Transverse colon (tissue), 4 donors: ENCODE measurements at regions not wholly inside any gene's neighbourhood (a gene's known extent, or its start where the extent isn't known, plus 50 kb on each side); places are given as distances from the start of the nearest gene placed in this dataset.

ENCODE experiments used
- DNase-seq: peaks from one replicate; pipeline ENCODE4 v3.0.0-alpha.2; 2019
- H3K27ac ChIP-seq, 4 donors: fragments of 200-600 bp; sonication (generic); 2 replicates each; pipeline ENCODE4 v1.5.1; 2016 to 2018; ENCODE audit warnings: inconsistent platforms in 4 of 4
- H3K27me3 ChIP-seq: fragments of 200-600 bp; sonication (generic); 2 replicates; pipeline ENCODE4 v1.5.1; 2017; ENCODE audit warnings: inconsistent platforms
- H3K36me3 ChIP-seq, 4 donors: fragments of 200-600 bp; sonication (generic); 2 replicates each; pipeline ENCODE4 v1.5.1; 2017 to 2019; ENCODE audit warnings: inconsistent platforms in 4 of 4
- H3K4me1 ChIP-seq, 4 donors: fragments of 200-600 bp; sonication (generic); 2 replicates each; pipeline ENCODE4 v1.5.1; 2017 to 2020; ENCODE audit warnings: inconsistent platforms in 4 of 4
- H3K4me3 ChIP-seq, 4 donors: fragments of 200-600 bp; sonication (generic); 1 replicate in 1 of 4; 2 replicates in 3 of 4; pipeline versions ENCODE4 v1.5.1 to v1.6.1; 2017 to 2019; ENCODE audit warnings: inconsistent platforms in 4 of 4
- H3K9me3 ChIP-seq, 2 donors: fragments of 200-600 bp; sonication (generic); 2 replicates each; pipeline ENCODE4 v1.5.1; 2017 to 2019; ENCODE audit warnings: inconsistent platforms in 2 of 2
- EP300 ChIP-seq: sonication (generic); formaldehyde crosslinking; IDR thresholded peaks from one replicate; pipeline ENCODE4 v1.6.1; 2017; ENCODE audit warnings: antibody characterized with exemption, low read depth
- POLR2A ChIP-seq: fragments of 450-650 bp; IDR thresholded peaks from one replicate; pipeline ENCODE4 v1.6.1; 2016; ENCODE audit warnings: antibody characterized with exemption, mild to moderate bottlenecking, moderate library complexity
- POLR2AphosphoS5 ChIP-seq, 3 donors: sonication (generic); formaldehyde crosslinking; IDR thresholded peaks; one replicate each; pipeline ENCODE4 v1.6.1; 2016; ENCODE audit warnings: antibody characterized with exemption in 3 of 3
- WGBS, 2 donors: methylation state at CpG; one replicate each; pipeline ENCODE4 v1.1.5; 2018; ENCODE audit warnings: low coverage in 1 of 2; 5-methylcytosine and 5-hydroxymethylcytosine counted together
- in situ Hi-C, 4 donors: fragments of 200-750 bp; cut with MboI; loops; one replicate each; pipeline versions ENCODE4 v1.15.0 to v1.15.1; 2017; ENCODE audit warnings: low sequenced_read_pairs in 3 of 4, low pct_ligation_motif_present in 1 of 4, low pct_unique_long_range_greater_than_20kb in 1 of 4
- intact Hi-C: fragments of 100-400 bp; cut with DNase I; formaldehyde crosslinking; loops from one replicate; pipeline ENCODE4 v1.15.1; 2023; ENCODE audit warnings: low total_unique reads
- TF ChIP-seq, protein P1 (sequence below), 5 experiments: fragments of 200-600 bp in 3 of 5; fragments of 450-650 bp in 2 of 5; sonication (generic) in 3 of 5; IDR thresholded peaks; 1 replicate in 2 of 5; 2 replicates in 3 of 5; pipeline ENCODE4 v1.5.1; 2016 to 2017; ENCODE audit warnings: antibody characterized with exemption in 5 of 5, inconsistent platforms in 3 of 5, mild to moderate bottlenecking in 2 of 5, moderate library complexity in 1 of 5

DNA sequence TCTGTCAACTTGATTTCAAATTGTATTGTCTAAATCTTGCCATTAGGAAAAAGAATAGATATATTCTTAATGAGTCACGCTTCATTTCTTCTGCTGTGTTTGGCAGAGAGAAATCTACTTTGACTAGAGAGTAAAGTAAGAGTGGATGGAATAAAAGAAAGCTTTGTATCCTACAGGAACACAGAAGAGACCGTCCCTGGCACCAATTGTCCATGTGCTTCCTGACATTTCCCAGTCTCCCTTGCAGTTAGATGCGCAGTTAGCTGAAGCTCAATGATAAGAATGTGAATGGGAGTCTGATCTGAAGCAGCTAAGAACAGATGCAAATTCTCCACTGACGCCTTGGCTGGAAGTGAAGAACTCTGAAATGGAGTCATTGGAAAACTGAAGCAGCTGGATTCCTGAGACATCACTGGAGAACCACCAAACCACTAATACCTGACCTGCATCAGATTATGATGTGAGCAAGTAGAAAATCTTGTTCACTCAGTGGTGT is 528.2 kb upstream of the MARCKS start:
- 77 to 83% methylated on average over 4 of the region's 4 CpGs for WGBS, 2 donors
- intact Hi-C loops (no loop called here), in situ Hi-C loops (no loop called here)

DNA sequence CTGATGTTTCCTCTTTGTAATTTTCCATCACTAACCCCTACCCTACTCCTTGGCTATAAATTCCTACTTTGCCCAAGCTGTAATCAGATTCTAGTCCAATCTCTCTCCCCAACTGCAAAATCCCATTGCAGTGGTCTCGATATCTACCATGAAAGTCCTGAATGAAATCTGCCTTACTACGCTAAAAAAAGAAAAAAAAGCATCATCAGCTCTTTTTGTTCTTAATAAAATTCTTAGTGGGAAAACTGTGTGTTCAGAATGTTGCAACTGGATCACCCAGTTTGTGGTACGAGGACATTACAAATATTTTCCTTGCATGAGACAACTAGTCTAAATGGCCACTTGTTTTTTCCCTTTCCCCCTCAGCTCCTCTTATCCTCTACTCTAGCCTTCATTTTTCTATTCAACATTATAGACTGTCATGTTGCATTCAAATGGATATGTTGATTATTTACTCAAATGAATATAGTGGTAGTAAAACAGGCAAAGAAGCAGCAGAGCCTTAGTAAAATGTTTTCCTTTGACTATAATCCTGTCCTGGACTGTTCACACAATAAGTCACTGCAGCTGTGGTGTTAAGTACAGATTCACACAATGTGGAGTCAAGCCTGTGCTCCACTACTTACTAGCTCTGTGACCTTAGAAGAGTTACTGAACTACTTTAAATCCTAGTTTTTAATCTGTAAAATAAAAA is 527.1 kb upstream of the MARCKS start:
- H3K9me3 ChIP-seq = no peaks in the 10 kb centered on the region
- peaks cover 0 to 7% (median 0%) of the 10 kb centered on the region in 4 donors for H3K4me1 ChIP-seq
- in situ Hi-C loops = no loop called here
- H3K4me3 ChIP-seq = no peak overlapping the region
- WGBS, 2 donors = 85 to 90% methylated on average over 3 of the region's 3 CpGs
- H3K27me3 ChIP-seq = no peaks in the 10 kb centered on the region
- intact Hi-C loops = no loop called here
- H3K27ac ChIP-seq = no peak overlapping the region
- H3K36me3 ChIP-seq = no peaks in the 10 kb centered on the region
- DNase-seq = no peak
- no peak for TF ChIP-seq POLR2A
- no peak for TF ChIP-seq POLR2AphosphoS5 (IDR thresholded peaks at IDR 0.05)
- TF ChIP-seq, protein P1, sequence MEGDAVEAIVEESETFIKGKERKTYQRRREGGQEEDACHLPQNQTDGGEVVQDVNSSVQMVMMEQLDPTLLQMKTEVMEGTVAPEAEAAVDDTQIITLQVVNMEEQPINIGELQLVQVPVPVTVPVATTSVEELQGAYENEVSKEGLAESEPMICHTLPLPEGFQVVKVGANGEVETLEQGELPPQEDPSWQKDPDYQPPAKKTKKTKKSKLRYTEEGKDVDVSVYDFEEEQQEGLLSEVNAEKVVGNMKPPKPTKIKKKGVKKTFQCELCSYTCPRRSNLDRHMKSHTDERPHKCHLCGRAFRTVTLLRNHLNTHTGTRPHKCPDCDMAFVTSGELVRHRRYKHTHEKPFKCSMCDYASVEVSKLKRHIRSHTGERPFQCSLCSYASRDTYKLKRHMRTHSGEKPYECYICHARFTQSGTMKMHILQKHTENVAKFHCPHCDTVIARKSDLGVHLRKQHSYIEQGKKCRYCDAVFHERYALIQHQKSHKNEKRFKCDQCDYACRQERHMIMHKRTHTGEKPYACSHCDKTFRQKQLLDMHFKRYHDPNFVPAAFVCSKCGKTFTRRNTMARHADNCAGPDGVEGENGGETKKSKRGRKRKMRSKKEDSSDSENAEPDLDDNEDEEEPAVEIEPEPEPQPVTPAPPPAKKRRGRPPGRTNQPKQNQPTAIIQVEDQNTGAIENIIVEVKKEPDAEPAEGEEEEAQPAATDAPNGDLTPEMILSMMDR (IDR thresholded peaks at IDR 0.05) = no peak
- no peak for TF ChIP-seq EP300

More for the DNA sequence above, 528.2 kb upstream of the MARCKS start:
- Histone ChIP-seq H3K27ac (no peak overlapping the region), H3K4me1 (peaks cover 0 to 7% (median 0%) of the 10 kb centered on the region in 4 donors), H3K9me3 (no peaks in the 10 kb centered on the region), H3K4me3 (no peak overlapping the region), H3K36me3 (no peaks in the 10 kb centered on the region), H3K27me3 (no peaks in the 10 kb centered on the region)
- TF ChIP-seq EP300 = no peak
- DNase-seq = no peak

DNA sequence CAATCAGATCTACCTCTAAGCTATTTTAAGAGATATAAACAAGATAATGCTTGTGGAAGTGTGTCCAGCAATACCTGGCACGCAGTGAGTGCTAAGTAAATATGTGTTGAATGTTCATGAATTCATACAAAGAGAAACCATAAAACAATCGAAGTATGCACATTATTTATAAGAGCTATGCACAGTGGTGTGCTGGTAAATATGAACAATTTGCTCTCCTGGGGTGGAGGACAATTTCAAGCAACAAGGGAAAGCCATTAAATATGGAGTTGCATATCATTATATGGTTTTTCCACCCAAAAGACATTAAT is 526.6 kb upstream of the MARCKS start:
- in situ Hi-C loops (no loop called here), intact Hi-C loops (no loop called here)
- Histone ChIP-seq H3K9me3 (no peaks in the 10 kb centered on the region), H3K4me1 (peaks cover 0 to 7% (median 0%) of the 10 kb centered on the region in 4 donors), H3K36me3 (no peaks in the 10 kb centered on the region), H3K4me3 (no peak overlapping the region), H3K27ac (no peak overlapping the region), H3K27me3 (no peaks in the 10 kb centered on the region)
- TF ChIP-seq, protein P1 (IDR thresholded peaks at IDR 0.05) = no peak
- TF ChIP-seq POLR2A (no peak), POLR2AphosphoS5 (IDR thresholded peaks at IDR 0.05) (no peak), EP300 (no peak)
- WGBS, 2 donors = 31 to 40% methylated on average over 2 of the region's 2 CpGs
- no peak for DNase-seq

DNA sequence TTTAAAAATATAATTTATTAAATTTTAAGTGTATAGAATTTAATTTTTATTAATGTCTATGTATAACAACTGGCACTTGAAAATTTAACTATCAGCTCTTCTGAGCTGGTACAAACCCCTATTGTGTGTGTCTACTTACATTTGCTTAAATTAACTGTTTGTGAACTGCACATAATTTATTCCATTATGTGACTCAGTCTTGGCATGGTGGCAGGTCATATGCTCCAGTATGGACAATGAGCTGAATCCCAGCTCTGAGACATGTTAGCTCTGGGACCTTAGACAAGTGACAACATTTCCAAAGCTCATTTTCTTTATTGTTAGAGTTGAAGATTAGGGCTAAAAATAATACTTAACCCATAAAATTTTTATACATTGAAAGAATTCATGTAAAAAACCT is 526.1 kb upstream of the MARCKS start:
- Histone ChIP-seq H3K4me3 (no peak overlapping the region), H3K4me1 (peaks cover 0 to 7% (median 0%) of the 10 kb centered on the region in 4 donors), H3K27me3 (no peaks in the 10 kb centered on the region), H3K36me3 (no peaks in the 10 kb centered on the region), H3K9me3 (no peaks in the 10 kb centered on the region), H3K27ac (no peak overlapping the region)
- TF ChIP-seq, protein P1 (IDR thresholded peaks at IDR 0.05) = no peak
- TF ChIP-seq EP300 (no peak), POLR2A (no peak), POLR2AphosphoS5 (IDR thresholded peaks at IDR 0.05) (no peak)
- no peak for DNase-seq
- in situ Hi-C loops (no loop called here), intact Hi-C loops (no loop called here)

DNA sequence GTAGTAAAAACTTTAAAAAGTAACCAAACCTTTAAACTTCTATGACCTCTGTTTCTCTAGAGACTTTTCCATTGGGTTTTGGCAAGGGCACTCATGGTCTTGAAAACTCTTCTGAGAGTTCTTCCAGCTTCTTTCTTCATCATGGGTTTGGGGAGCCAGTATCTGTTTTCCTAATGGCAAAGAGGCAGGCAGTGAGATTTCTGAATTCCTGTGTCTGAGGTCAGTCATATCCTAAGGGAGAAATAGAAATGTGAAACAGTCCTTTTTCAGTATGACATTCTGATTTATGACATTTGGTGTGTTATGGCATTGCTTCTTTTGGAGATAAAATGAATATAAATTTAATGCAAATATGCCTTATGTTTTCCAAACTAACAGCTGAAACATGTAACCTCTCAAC is 518.5 kb upstream of the MARCKS start:
- in situ Hi-C loops = no loop called here
- intact Hi-C loops = no loop called here
- Histone ChIP-seq H3K27ac (no peak overlapping the region), H3K4me1 (peaks cover 0 to 8% (median 0%) of the 10 kb centered on the region in 4 donors), H3K4me3 (no peak overlapping the region), H3K36me3 (no peaks in the 10 kb centered on the region), H3K27me3 (no peaks in the 10 kb centered on the region), H3K9me3 (no peaks in the 10 kb centered on the region)
- TF ChIP-seq POLR2A (no peak), POLR2AphosphoS5 (IDR thresholded peaks at IDR 0.05) (no peak), EP300 (no peak)
- TF ChIP-seq, protein P1 (IDR thresholded peaks at IDR 0.05) = no peak
- DNase-seq = no peak
